ENCODE measurements at regions not wholly inside any gene's neighbourhood (a gene's known extent, or its start where the extent isn't known, plus 50 kb on each side); places are given as distances from the start of the nearest gene placed in this dataset.

DNA sequence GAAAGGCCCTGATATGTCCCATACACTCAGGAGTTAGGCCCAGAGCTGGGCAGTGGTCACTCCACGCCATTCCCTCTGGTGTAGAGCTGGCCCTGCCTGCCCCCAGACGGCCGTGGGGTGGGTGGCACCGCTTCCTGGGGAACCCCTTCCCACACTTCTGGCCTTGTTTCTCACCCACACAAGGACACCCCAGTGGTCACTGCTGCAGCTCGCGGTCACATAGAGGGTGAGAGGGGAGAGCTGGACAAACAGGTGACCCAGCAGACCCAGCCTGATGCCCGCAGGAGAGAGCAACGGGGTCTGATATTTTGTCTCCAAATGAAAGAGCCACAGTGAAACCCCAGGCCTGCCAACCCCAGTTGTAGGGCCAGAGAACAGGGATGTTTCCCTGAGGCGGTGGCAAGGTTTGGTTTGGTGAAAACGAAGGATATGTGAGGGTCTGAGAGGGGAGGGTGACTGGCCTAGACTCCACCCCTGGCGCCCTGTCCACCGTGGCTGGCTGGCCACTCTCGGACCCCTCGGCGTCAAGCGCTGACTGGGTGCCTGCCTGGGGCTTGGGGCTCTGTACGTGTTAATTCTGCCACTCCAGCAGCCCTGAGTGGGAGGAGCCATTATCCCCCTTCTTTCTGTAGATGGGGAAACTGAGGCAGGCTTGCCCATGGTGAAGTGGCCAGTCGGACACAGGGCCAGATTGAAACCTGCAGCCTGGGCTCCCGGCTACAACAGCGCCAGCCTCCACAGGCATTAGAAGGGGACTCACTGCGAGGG lies 71.0 kb upstream of the PPARA start:
- no peak for DNase-seq

DNA sequence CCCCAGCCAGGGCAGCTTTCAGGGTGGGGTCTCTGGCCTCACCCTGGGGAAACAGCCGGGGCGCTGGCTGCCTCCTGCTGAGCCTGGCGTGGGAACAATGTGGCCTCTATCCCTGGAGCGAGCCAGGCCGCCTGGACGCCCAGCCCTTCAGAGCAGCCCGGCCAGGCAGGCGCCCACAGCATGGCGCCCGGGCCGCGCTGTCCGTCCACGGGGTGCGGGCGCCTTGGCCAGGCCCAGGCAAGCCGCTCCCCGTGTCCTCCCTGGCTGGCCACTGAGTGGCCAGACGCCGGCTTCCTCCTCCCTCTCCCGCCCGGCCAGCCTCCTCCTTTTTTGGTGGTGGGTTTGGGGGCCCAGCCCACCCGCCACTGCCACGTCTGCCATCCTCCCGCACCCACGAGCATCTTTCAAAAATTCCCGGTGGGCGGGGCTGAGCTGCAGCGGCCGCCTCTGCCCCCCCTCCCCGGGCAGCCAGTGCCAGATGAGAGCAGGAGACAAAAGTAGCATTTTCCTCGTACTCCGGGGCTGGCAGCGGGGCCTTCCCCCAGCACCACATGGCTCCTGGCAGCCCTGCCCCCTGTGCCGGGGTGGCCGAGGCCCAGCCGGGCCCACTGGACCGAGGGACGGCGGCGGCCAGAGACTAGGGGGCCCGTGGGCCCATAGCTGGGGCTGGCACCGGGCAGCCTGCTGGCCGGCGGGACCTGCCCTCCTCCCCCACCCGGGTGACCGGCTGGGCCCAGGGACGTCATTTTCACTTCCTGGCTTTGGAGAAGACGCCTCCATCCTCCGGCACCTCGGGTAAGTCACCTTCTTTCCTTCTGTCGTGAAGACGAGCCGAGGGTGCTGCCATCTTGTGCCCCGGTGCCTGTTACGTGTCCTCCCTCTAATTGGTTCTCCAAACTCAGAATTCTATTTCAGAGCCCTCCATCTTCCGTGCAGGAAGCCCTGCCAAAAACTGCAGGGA lies 70.2 kb upstream of the PPARA start:
- DNase-seq = no peak

DNA sequence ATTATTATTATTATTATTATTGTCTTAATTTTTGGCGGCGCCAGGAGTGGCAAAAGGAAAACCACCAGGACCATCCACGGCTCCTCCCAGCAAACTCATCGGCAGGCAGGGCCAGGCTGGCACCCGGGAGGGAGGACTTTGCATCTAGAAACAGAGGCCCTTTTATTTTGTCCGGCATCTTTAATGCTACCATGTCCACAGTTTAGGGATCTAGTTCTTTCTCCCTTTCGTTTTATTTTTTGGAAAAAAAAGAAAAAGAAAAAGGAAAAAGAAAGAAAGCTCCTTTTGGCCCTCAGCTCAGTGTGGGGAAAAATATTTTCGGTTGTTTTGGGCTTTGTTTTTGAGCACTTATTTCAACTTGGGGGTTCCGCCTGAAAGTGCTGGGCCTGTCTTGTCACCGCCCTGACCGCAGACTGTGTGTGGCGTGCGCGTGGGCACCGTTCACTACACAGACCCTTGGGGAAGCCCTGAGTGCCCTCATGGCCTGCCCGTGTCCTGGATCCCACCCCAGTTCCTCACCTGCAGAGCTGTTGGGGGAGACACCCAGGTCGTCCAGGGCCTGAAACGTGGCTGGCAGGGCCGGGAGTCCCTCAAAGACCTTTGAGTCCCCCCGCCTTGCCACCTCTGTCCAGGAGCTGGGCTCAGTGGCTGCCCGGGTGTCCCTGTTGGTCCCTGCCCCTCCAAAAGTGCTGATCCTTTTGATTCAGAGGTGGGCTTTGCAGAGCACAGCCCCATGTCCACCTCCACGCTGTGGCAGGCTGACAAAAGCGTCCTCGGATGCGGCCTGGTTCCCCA lies 69.1 kb upstream of the PPARA start:
- no peak for DNase-seq

DNA sequence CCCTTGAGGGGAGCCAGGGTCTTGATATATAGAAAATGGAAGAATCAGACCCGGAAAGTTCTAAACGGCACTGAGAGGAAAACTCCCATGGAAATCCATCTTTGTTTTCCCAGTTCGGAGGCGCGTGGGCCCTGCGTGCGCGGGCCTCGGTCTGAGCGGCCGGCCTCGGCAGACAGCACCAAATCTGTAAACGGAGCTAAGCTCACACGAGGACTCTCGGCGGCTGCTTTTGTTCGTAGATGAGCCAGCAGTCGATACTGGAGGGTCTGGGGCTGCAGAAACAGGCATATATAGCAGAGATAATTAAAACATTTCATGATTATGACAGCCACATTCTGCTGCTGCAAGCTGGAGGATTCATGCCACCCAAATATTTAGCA lies 68.5 kb upstream of the PPARA start:
- no peak for DNase-seq

DNA sequence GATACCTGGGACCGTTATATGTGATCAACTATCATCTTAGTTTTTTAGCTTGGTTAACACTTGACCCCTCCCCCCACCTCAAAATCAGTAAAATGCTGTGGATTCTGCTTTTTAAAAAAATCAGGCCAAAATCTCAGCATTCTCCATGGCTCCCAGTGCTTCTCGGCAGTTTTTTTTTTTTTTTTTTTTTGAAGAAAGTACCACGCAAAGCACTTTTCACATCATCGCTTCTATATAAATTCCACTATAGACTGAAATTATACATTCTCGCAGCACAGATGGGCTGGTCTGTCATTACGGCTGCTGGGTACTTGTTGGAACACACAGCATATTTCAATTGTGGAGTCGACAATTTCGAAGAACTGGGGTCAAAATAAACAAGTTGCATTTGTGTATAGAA lies 67.7 kb upstream of the PPARA start:
- DNase-seq = no peak

DNA sequence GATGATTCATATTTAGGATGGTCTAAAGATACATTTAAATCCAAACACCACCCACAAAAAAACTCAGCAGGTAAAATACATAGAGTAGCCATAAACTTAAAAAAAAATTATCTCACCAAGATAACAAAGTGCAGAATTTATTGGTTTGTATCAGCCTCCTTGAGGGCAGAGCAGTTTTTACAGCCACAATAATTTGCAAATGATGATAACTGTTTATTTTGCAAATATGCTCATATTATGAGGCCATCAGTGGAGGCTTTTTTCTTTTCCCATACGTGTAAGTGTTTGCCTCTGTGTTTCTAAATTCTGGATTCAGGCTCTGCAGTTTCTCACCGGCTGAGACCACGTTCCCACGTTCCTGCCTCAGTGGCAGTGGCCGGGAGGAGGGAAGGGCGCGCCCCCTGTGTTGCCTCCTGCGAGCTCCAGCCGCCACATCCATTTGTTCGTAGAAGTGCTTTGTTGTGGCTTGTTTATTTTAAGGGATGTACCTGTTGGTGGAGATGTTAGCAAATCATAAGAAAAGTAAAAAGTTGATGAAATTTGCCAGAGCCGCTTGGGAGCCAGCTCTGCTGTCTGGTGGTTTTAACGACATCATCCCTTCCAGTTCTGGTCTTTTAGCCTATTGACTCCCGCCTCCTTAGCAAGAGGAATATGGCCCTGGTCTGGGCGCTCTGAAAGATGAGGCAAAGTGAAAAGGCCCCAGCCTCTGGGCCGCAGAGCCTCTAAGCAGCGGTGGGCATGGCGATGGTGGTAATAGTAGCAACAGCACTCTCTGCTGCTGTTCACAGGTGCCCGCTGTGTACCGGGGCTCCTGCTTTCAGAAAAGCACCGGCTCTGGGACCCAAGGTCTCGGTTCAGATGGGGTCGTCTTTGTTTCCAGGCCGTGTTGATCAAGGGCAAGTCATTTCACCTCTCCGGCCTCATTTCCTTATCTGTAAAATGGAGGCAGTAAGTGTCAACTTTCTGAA lies 66.7 kb upstream of the PPARA start:
- no peak for DNase-seq

DNA sequence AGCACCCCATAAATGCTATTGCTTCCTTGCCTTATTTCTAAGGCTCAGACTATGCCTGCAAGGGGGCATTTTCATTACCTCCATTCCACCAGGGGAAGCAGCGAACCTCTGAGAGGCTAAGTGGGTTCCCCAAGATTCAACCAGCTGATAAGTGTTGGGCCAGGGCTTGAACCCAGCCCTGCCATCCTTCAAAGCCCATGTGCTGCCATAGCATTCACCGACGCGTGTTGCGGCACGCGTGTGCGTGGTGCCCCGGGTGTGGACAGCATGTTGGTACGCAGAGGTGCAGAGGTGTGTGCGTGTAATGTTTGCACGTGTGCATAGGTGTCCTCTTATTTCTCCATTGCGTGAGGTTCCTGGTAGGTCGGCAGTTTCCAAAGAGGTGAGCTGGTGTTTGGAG lies 66.0 kb upstream of the PPARA start:
- DNase-seq = no peak

GRCh38 chr22:46084943-46085827 lies 65.1 kb upstream of the PPARA start:
- no peak for DNase-seq

DNA sequence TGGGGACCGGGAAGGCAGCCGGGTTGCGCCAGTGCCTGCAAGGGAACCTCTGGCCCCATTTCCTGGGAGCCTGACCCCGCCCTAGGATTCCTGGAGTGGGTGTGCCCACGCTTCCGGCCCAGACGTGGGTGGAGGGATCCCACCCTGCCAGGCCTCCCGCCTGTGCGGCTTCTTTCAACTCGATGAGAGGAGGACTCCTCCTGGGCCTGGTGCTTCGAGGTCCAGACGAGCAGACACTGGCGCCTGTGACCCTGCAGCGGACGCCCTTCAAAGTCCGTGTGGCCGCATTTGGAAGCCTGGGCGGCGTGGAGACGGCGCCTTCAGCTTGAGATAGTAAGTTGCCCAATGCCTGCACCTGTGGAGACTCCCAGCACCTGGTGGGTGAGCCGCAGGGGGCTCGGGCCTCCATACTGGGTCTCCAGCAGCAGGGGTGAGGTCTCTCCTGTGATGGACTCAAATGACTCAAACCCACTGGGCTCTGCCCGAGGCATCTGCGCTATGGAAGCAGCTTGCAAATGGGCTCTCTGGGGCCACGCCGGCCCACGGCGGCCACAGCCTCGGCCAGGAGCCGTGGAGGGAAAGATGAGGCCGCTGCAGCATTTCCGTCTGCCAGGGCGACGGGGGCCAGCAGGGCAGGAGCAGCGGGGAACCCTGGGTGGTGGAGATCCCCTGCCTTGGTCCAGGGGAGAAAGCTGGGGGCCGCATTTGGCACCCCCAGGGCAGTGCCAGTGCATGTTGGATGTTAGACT lies 64.3 kb upstream of the PPARA start:
- no peak for DNase-seq

DNA sequence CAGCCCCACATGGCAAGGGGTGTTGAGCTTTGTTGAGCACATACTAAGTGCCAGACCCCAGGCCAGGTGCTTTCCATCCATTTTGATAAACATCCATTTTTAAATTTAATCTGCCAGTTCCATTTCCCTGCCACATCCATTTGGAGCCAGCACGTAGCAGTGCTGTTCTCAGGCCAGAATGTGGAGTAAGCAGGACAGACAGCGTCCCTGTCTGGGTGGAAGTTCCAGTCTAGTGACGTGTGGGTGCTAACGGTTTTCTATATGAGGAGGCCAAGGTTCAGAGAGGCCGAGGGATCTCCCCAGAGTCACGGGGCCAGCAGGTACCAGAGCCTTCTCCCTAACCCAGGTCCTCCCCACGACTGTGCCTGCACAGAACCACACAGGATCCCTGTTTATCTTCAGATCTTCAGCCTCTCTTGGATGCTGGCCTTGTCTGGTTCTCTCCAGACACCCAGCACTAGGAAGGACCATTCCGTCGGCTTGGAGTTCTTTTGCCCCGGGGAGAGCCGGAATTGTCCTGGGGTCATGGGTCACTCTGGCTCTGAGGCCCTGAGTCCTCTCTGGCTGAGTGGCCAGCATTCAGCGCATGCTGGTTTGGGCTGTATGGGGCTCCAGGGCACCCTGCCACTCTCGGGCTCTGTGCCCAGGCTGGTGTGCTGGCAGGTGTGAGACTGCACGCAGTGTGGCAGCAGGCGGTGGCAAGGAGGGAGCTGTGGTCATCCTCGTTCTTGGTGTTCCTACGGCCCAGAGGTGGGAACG lies 63.6 kb upstream of the PPARA start:
- DNase-seq = no peak

DNA sequence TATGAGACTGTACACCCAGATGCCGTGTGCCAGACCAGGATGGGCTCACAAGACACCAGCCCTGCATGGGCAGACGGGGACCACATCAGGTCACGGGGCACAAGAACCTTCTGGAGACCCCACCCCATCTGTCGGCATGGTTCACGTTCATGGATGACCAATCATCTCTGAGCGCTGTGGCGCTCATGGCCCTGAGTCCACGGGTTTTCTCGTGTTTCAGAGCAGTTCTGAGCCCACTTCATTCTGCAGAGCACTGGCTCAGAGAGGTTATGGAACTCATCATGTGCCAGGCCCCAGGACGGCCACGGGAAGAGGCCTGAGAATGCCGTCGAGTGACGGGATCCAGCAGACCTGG lies 63.0 kb upstream of the PPARA start:
- DNase-seq = no peak

- no peak for DNase-seq
These were observed 62.5 kb upstream of the PPARA start for GRCh38 chr22:46087816-46088277.

- DNase-seq = no peak
These were observed 61.6 kb upstream of the PPARA start for GRCh38 chr22:46088541-46089311.

DNA sequence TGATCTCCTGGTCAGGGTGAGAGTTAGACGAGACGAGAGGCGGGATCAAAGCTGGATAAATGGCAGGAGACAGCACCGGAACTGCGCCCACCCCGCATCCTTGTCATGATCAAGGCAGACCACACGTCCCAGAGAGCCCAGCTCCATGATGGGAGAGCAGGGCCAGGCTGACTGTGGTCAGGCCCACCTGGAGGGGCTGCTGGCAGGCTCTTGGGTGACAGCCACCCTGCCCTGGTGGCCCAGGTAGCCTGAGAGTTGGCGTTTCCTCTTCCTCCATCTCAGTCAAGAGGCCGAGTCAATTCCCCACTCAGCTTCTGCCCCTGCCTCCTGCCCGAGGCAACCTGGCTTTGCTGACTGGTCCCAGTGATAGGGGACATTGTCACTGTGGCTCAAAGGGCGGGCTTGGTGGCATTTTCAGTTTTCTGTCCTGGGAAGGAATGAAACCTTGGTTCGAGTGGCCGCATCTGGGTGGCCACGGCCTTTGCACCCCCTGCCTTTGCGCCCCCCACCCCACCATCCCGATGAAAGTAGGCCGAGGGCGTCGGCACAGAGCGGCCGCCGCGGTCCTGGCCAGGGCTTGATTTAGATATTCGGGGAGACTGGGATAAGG lies 60.8 kb upstream of the PPARA start:
- no peak for DNase-seq

- DNase-seq = no peak
These were observed 60.2 kb upstream of the PPARA start for GRCh38 chr22:46090036-46090591.

- no peak for DNase-seq
These were observed 59.6 kb upstream of the PPARA start for GRCh38 chr22:46090631-46091201.

GRCh38 chr22:46091277-46091977 lies 58.9 kb upstream of the PPARA start:
- DNase-seq = no peak
